ENCODE measurements at regions not wholly inside any gene's neighbourhood (a gene's known extent, or its start where the extent isn't known, plus 50 kb on each side); places are given as distances from the start of the nearest gene placed in this dataset.

DNA sequence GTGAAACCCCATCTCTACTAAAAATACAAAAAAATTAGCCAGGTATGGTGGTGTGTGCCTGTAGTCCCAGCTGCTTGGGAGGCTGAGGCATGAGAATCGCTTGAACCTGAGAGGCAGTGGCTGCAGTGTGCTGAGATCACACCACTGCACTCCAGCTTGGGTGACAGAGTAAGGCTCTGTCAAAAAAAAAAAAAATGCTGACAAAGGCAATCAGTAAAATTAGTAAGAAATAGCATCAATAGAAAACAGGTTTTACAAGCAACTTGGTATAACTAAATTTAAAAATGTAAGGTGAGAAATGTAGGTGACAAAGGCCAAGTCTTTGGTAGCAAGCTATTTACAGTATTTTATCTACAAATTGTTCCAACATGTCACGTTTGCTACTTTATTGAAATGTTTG is 421.4 kb upstream of the RGPD4 start (continued):
- TF ChIP-seq ETS1 (IDR thresholded peaks at IDR 0.05), result no peak
- no peak for TF ChIP-seq POLR2AphosphoS5 (IDR thresholded peaks at IDR 0.05; ENCODE audit: low read depth)
- TF ChIP-seq EZH2phosphoT487 (IDR thresholded peaks at IDR 0.05; ENCODE audit: unreplicated experiment), result no peak
- TF ChIP-seq EZH2 (IDR thresholded peaks at IDR 0.05; ENCODE audit: low read depth, unreplicated experiment), result no peak

GRCh38 chr2:107407017-107407416 is 419.7 kb upstream of the RGPD4 start:
- H3K27me3 ChIP-seq (ENCODE audit: insufficient read depth), result no peaks in the 10 kb centered on the region
- H2AFZ ChIP-seq, result no peak overlapping the region
- no peaks in the 10 kb centered on the region for H3K4me1 ChIP-seq (ENCODE audit: insufficient read depth)
- no peak for DNase-seq (ENCODE audit: low spot score)
- H3K36me3 Mint-ChIP-seq (ENCODE audit: low read depth), result no peaks in the 10 kb centered on the region
- no peaks in the 10 kb centered on the region for H3K36me3 ChIP-seq (ENCODE audit: insufficient read depth)
- H3K9me3 Mint-ChIP-seq, result no peaks in the 10 kb centered on the region
- ATAC-seq, result no peak
- H3K4me3 Mint-ChIP-seq, result no peak overlapping the region
- no peaks in the 10 kb centered on the region for H3K9me2 ChIP-seq (ENCODE audit: insufficient read depth)
- no peaks in the 10 kb centered on the region for H4K20me1 ChIP-seq (replicated peaks; ENCODE audit: insufficient read depth)
- no peaks in the 10 kb centered on the region for H3F3A ChIP-seq (replicated peaks; ENCODE audit: low read depth)
- no peak overlapping the region for H3K27ac ChIP-seq (ENCODE audit: low read depth)
- no peaks in the 10 kb centered on the region for H3K4me1 Mint-ChIP-seq
- no peak overlapping the region for H3K27ac Mint-ChIP-seq
- TF ChIP-seq ETS1 (IDR thresholded peaks at IDR 0.05), result no peak
- no peak for TF ChIP-seq NANOG (IDR thresholded peaks at IDR 0.05; ENCODE audit: borderline replicate concordance)
- peaks cover 3% of the 10 kb centered on the region for H3K27me3 Mint-ChIP-seq (ENCODE audit: insufficient read depth, low read depth, poor library complexity)
- no peak overlapping the region for H3K4me3 ChIP-seq
- H3K4me2 ChIP-seq, result no peak overlapping the region
- H3K79me2 ChIP-seq (replicated peaks; ENCODE audit: insufficient read depth), result no peaks in the 10 kb centered on the region

GRCh38 chr2:107407974-107408373 is 418.7 kb upstream of the RGPD4 start:
- H3K4me1 Mint-ChIP-seq, result no peaks in the 10 kb centered on the region
- H4K20me1 ChIP-seq (replicated peaks; ENCODE audit: insufficient read depth), result no peaks in the 10 kb centered on the region
- H3K27ac Mint-ChIP-seq, result no peak overlapping the region
- no peak for ATAC-seq
- no peaks in the 10 kb centered on the region for H3K4me1 ChIP-seq (ENCODE audit: insufficient read depth)
- H3K27me3 Mint-ChIP-seq (ENCODE audit: insufficient read depth, low read depth, poor library complexity), result peaks cover 3% of the 10 kb centered on the region
- no peaks in the 10 kb centered on the region for H3K27me3 ChIP-seq (ENCODE audit: insufficient read depth)
- no peaks in the 10 kb centered on the region for H3K79me2 ChIP-seq (replicated peaks; ENCODE audit: insufficient read depth)
- H3F3A ChIP-seq (replicated peaks; ENCODE audit: low read depth), result no peaks in the 10 kb centered on the region
- no peak overlapping the region for H3K4me3 ChIP-seq
- H3K4me3 Mint-ChIP-seq, result no peak overlapping the region
- H3K36me3 Mint-ChIP-seq (ENCODE audit: low read depth), result no peaks in the 10 kb centered on the region
- DNase-seq (ENCODE audit: low spot score), result no peak
- H3K27ac ChIP-seq (ENCODE audit: low read depth), result no peak overlapping the region
- H3K9me2 ChIP-seq (ENCODE audit: insufficient read depth), result no peaks in the 10 kb centered on the region
- no peak overlapping the region for H3K4me2 ChIP-seq
- no peak overlapping the region for H2AFZ ChIP-seq
- no peaks in the 10 kb centered on the region for H3K9me3 Mint-ChIP-seq
- H3K36me3 ChIP-seq (ENCODE audit: insufficient read depth), result no peaks in the 10 kb centered on the region
- TF ChIP-seq JUNB (IDR thresholded peaks at IDR 0.05; ENCODE audit: unreplicated experiment) (no peak), POLR2AphosphoS5 (IDR thresholded peaks at IDR 0.05; ENCODE audit: low read depth) (no peak), STAT1 (IDR thresholded peaks at IDR 0.05; ENCODE audit: unreplicated experiment) (no peak), EZH2phosphoT487 (IDR thresholded peaks at IDR 0.05; ENCODE audit: unreplicated experiment) (no peak), NANOG (IDR thresholded peaks at IDR 0.05; ENCODE audit: borderline replicate concordance) (no peak), EZH2 (IDR thresholded peaks at IDR 0.05; ENCODE audit: low read depth, unreplicated experiment) (no peak), CTCF (conservative IDR thresholded peaks at IDR 0.05; ENCODE audit: low read depth in 2 of 2) (no peak), ZNF462 (CRISPR knock-in tag; IDR thresholded peaks at IDR 0.05) (no peak), ZNF331 (CRISPR knock-in tag; IDR thresholded peaks at IDR 0.05; ENCODE audit: low read depth) (no peak)
